ENCODE measurements at regions not wholly inside any gene's neighbourhood (a gene's known extent, or its start where the extent isn't known, plus 50 kb on each side); places are given as distances from the start of the nearest gene placed in this dataset.

- Histone ChIP-seq H3K4me3 (ENCODE audit: extremely low read depth in 1 of 4, insufficient read depth in 2 of 4, low read depth in 3 of 4, low read length in 4 of 4) (no peak overlapping the region), H3K23me2 (ENCODE audit: low read depth, low read length) (no peaks in the 10 kb centered on the region), H2BK12ac (ENCODE audit: low read depth, low read length) (no peak overlapping the region), H3K18ac (ENCODE audit: extremely low read depth, low read length) (no peak overlapping the region), H4K5ac (ENCODE audit: insufficient read length, low read depth, low read length) (no peak overlapping the region), H3K14ac (ENCODE audit: insufficient read length) (no peak overlapping the region), H3K23ac (ENCODE audit: insufficient read length) (no peak overlapping the region), H4K8ac (ENCODE audit: extremely low read depth, insufficient read depth, low read length) (no peak overlapping the region), H3K27me3 (replicated peaks in 1 of 4; ENCODE audit: control insufficient read depth in 3 of 4, extremely low read depth in 1 of 4, insufficient read depth in 3 of 4, low read length in 3 of 4) (no peaks in the 10 kb centered on the region), H2AFZ (ENCODE audit: low read length) (no peak overlapping the region), H3K9ac (replicated peaks in 1 of 4; ENCODE audit: extremely low read depth in 1 of 4, low read depth in 3 of 4, low read length in 3 of 4) (no peak overlapping the region), H3K36me3 (ENCODE audit: control insufficient read depth in 2 of 4, insufficient read depth in 4 of 4, low read length in 3 of 4) (peaks cover 7 to 22% (median 9%) of the 10 kb centered on the region in 4 experiments; a peak in 7 of 8 replicates), H3K4me2 (ENCODE audit: insufficient read depth in 1 of 2, low read depth in 2 of 2, low read length in 2 of 2) (no peak overlapping the region), H3K9me3 (ENCODE audit: insufficient read depth in 2 of 2, low read depth in 1 of 2, low read length in 1 of 2) (no peaks in the 10 kb centered on the region), H3K27ac (ENCODE audit: low read depth, low read length) (no peak overlapping the region), H3K4me1 (replicated peaks in 1 of 4; ENCODE audit: control insufficient read depth in 3 of 4, insufficient read depth in 4 of 4, low read length in 3 of 4) (peaks cover 0 to 13% (median 6%) of the 10 kb centered on the region in 4 experiments; a peak in 6 of 7 replicates), H2BK15ac (ENCODE audit: low read length) (no peak overlapping the region), H3K79me1 (ENCODE audit: low read depth, low read length) (peaks cover 2% of the 10 kb centered on the region; the same call in 1 of the 2 replicates), H2AK5ac (ENCODE audit: low read depth, low read length) (no peak overlapping the region), H4K91ac (replicated peaks; ENCODE audit: insufficient read length, low read length) (no peak overlapping the region), H4K20me1 (replicated peaks in 1 of 2; ENCODE audit: control insufficient read depth in 1 of 2, insufficient read depth in 2 of 2, low read length in 2 of 2) (peaks cover 0 to 3% of the 10 kb centered on the region in 2 experiments), H2BK120ac (replicated peaks; ENCODE audit: low read depth, low read length) (no peak overlapping the region), H2BK5ac (ENCODE audit: low read depth, low read length) (no peak overlapping the region), H3K56ac (replicated peaks; ENCODE audit: insufficient read length, low read depth, low read length) (no peak overlapping the region), H2BK20ac (ENCODE audit: low read length) (no peak overlapping the region), H3K79me2 (ENCODE audit: control insufficient read depth in 1 of 2, insufficient read depth in 2 of 2, low read length in 2 of 2) (no peaks in the 10 kb centered on the region), H3K4ac (replicated peaks; ENCODE audit: insufficient read length, low read depth, low read length) (no peak overlapping the region)
- DNase-seq (ENCODE audit: low read depth in 1 of 2, low spot score in 2 of 2) (no peak), FAIRE-seq (no peak)
- POLR2A ChIA-PET (ENCODE audit: partially characterized antibody) = no interaction called here
- 97% methylated on average over 9 of the region's 9 CpGs; no CpG with 5 or more reads in 1 of the 2 experiments for WGBS, 2 experiments (ENCODE audit: extremely low coverage in 1 of 2, insufficient coverage in 1 of 2, insufficient read length in 1 of 2, insufficient replicate concordance in 2 of 2, low coverage in 1 of 2, low lambda C conversion rate in 2 of 2, missing lambda C conversion rate in 1 of 2)
- no peak for TF ChIP-seq RNF2 (IDR thresholded peaks at IDR 0.05; ENCODE audit: borderline replicate concordance, low read depth, low read length, missing control alignments, poor library complexity, severe bottlenecking)
- TF ChIP-seq FOSL1 (IDR thresholded peaks at IDR 0.05; ENCODE audit: insufficient read depth, low read depth, low read length) = no peak
- no peak for TF ChIP-seq ASH2L (IDR thresholded peaks at IDR 0.05; ENCODE audit: low read length)
- TF ChIP-seq BRCA1 (IDR thresholded peaks at IDR 0.05; ENCODE audit: low read depth, low read length) = no peak
- TF ChIP-seq CTBP2 (IDR thresholded peaks at IDR 0.05; ENCODE audit: borderline replicate concordance, insufficient read depth, insufficient read length, low read length) = no peak
- no peak for TF ChIP-seq SIN3A (conservative IDR thresholded peaks at IDR 0.05 in 1 of 2, IDR thresholded peaks at IDR 0.05 in 1 of 2; ENCODE audit: low read depth in 1 of 2, low read length in 2 of 2)
- no peak for TF ChIP-seq NANOG (IDR thresholded peaks at IDR 0.05; ENCODE audit: insufficient read depth, low read depth, low read length, poor library complexity, severe bottlenecking)
- TF ChIP-seq JUN (IDR thresholded peaks at IDR 0.05; ENCODE audit: low read depth, low read length) = no peak
- CTCF ChIA-PET (ENCODE audit: partially characterized antibody) = interaction anchor here (1.0 kb wide), 1 partner anchor 310 kb away, joined by 3 read pairs; no protein-coding TSS in a partner anchor
Measured at GRCh38 chr11:71109186-71109585, 143.2 kb downstream of the SHANK2 start.

Data from H1 (cell line).